ENCODE measurements at regions not wholly inside any gene's neighbourhood (a gene's known extent, or its start where the extent isn't known, plus 50 kb on each side); places are given as distances from the start of the nearest gene placed in this dataset.

- TF ChIP-seq NR0B1 (IDR thresholded peaks at IDR 0.05; ENCODE audit: partially characterized antibody) (no peak), ZNF75A (CRISPR knock-in tag; IDR thresholded peaks at IDR 0.05) (no peak), ZFP91 (CRISPR knock-in tag; IDR thresholded peaks at IDR 0.05) (no peak), CBX5 (IDR thresholded peaks at IDR 0.05; ENCODE audit: borderline replicate concordance, low read depth) (no peak), PHTF2 (CRISPR knock-in tag; IDR thresholded peaks at IDR 0.05) (no peak), PRDM10 (IDR thresholded peaks at IDR 0.05; ENCODE audit: partially characterized antibody) (no peak), PRPF4 (IDR thresholded peaks at IDR 0.05; ENCODE audit: insufficient read depth, low read depth, low read length, poor library complexity, severe bottlenecking) (no peak), NFYB (IDR thresholded peaks at IDR 0.05; ENCODE audit: extremely low read depth, insufficient read length) (no peak), IFI16 (CRISPR knock-in tag; IDR thresholded peaks at IDR 0.05) (no peak), ZNF140 (CRISPR knock-in tag; IDR thresholded peaks at IDR 0.05) (no peak), ATF4 (CRISPR knock-in tag; IDR thresholded peaks at IDR 0.05) (no peak), STAT6 (CRISPR knock-in tag; IDR thresholded peaks at IDR 0.05) (no peak), ZKSCAN8 (CRISPR knock-in tag; IDR thresholded peaks at IDR 0.05) (no peak), ZZZ3 (IDR thresholded peaks at IDR 0.05) (no peak), HCFC1 (IDR thresholded peaks at IDR 0.05; ENCODE audit: low read depth, low read length) (no peak), HMG20A (CRISPR knock-in tag; conservative IDR thresholded peaks at IDR 0.05) (no peak)
Measured at GRCh38 chrX:138945219-138945618, 233.7 kb upstream of the FGF13 start (continued).
